GM12875 (cell line): ENCODE measurements at regions not wholly inside any gene's neighbourhood (a gene's known extent, or its start where the extent isn't known, plus 50 kb on each side); places are given as distances from the start of the nearest gene placed in this dataset.

ENCODE experiments used
- H3K4me3 ChIP-seq: one replicate; pipeline ENCODE4 v1.5.1; 2011; ENCODE audit warnings: low read depth, low read length, control low read depth
- TF ChIP-seq, protein P1 (sequence below): IDR thresholded peaks from 2 replicates; pipeline ENCODE4 v1.5.1; 2011; ENCODE audit warnings: low read depth, mild to moderate bottlenecking, control low read depth, inconsistent platforms, low read length, moderate library complexity, borderline replicate concordance; ENCODE audit not compliant: insufficient read depth

DNA sequence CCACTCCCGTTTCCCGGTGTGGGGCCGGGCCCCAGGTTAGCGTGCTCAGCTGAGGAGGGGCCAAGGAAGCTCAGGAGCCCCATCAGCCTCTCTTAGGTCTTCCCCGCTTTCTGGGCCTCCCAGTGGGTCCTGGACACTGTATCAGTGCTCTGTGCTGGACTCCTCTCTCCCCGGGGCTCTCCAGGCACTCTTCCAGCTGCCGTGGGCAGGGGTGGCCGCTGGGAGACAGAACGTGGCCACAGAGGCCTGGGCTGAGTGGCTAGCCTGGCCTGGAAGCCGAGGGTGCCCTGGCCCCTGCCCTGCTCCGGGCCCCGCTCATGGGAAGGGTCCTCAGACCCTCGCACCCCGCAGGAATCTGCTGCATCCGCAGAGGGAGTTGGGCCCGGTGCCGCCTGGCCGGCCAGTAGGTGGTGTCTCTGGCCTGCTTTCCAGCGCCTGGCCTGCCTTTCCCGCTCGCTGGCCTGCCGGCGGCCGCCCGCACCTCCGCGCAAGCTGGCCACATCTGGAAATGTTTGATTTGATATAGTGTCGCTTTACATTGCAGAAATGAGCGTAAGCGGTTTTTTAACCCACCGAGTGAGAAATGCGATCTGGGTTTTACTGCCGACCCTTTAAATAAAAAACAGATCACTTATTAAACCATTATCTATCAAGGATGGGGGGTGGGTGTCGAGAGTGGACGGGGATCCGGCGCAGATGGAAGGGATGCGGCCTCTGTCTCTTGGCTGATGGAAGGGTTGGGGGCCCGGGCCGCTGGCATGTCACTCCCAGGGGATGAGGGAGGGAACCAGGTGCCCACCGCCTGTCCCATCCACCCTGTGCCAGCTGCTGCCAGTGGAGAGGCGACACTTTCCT, 74.4 kb upstream of the TTC34 start:
- TF ChIP-seq, protein P1, sequence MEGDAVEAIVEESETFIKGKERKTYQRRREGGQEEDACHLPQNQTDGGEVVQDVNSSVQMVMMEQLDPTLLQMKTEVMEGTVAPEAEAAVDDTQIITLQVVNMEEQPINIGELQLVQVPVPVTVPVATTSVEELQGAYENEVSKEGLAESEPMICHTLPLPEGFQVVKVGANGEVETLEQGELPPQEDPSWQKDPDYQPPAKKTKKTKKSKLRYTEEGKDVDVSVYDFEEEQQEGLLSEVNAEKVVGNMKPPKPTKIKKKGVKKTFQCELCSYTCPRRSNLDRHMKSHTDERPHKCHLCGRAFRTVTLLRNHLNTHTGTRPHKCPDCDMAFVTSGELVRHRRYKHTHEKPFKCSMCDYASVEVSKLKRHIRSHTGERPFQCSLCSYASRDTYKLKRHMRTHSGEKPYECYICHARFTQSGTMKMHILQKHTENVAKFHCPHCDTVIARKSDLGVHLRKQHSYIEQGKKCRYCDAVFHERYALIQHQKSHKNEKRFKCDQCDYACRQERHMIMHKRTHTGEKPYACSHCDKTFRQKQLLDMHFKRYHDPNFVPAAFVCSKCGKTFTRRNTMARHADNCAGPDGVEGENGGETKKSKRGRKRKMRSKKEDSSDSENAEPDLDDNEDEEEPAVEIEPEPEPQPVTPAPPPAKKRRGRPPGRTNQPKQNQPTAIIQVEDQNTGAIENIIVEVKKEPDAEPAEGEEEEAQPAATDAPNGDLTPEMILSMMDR = no peak
- no peak overlapping the region for H3K4me3 ChIP-seq

DNA sequence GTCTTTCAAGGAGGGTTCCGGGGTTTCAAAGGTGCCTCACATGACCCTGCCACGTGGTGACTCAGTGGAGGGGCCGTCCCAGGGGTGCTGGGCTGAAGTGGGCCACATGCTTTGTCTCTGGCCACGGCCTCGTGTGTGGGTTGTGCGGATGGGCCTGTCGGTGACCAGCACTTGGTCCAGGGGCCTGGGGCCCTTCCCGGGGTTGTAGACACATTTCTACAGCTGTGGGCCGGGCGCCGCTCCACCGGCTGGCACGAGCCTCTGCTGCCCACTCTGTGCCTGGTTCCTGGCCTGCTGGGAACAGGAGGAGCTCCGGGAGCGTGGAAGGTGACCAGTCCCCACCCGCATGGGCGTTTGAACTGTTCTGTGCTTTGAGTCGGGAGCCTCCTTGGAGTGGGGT, 75.4 kb upstream of the TTC34 start:
- TF ChIP-seq, protein P1 = no peak
- no peak overlapping the region for H3K4me3 ChIP-seq

DNA sequence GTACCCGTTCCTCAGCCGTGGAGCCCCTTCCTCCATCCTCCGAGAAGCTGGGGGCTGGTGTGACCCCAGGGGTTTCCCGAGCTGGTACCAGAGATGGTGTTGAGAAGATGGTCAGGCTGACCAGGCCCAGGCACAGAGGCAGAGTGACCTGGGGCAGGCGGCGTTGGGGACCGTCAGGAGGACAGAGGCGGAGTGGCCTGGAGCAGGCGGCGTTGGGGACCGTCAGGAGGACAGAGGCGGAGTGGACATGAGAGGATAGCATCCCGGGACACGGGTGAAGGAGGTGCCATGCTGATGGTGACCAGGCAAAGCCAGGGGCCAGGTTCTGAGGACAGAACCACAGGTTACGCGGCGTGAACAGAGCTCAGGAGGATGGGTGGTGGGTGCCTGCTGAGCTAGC, 75.9 kb upstream of the TTC34 start:
- no peak overlapping the region for H3K4me3 ChIP-seq
- TF ChIP-seq, protein P1 = no peak

DNA sequence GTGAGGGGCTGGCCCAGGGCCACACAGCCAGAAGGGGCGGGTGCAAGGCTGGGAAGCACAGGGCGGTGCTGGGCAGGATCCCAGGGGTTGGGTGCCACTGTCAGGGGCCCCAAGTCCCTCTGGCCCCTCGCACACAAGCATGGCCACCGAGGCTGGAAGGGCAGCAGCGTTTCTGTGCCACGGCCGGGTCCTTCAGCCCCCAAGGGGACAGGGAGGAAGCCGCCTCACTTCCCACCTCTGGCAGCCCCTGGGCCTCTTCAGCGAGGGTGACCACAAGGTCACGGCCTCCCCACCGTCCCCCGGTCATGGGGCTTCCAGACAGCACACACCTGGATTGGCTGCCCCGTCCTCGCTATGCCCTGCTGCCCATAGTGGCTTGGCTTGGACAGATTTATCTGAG, 77.1 kb upstream of the TTC34 start:
- TF ChIP-seq, protein P1 = no peak
- no peak overlapping the region for H3K4me3 ChIP-seq

DNA sequence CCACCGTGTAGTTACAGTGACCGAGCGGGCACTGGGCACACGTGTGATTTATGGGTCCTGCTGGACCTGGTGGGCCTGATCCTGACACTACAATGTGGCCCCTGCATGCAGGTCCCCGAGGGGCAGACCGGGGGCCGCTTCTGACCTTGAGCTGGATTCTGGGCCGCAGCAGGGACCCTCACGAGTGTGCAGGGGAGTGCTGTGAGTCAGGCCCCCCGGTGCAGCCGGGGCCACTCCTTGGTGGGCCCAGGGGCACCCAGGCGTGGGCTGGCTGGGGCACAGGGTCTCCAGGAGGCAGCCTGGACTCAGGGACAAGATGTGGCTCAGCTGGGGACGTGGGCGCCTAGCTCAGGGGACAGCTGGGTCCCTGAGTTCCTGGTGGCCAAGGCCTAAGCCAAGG, 77.5 kb upstream of the TTC34 start:
- TF ChIP-seq, protein P1 = no peak
- no peak overlapping the region for H3K4me3 ChIP-seq

DNA sequence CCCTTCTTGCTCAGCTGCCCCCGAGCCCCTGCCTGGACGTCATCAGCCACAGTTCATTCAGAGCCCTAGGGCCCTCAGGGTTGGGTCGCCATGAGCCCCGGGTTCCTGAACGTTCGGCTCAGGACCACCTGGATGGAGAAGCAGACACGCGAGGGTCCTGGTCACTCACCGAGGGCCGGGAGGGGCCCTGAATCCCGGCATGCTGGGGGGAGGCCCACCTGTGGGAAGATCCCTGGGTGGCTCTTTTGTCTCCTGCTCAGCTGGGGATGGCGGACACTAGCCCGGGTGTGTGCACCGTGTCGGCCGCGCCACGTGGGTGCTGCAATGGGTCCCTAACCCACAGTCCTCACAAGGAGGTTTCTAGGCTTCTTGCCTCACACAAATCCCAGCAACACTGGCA, 78.1 kb upstream of the TTC34 start:
- TF ChIP-seq, protein P1 = no peak
- H3K4me3 ChIP-seq = no peak overlapping the region

DNA sequence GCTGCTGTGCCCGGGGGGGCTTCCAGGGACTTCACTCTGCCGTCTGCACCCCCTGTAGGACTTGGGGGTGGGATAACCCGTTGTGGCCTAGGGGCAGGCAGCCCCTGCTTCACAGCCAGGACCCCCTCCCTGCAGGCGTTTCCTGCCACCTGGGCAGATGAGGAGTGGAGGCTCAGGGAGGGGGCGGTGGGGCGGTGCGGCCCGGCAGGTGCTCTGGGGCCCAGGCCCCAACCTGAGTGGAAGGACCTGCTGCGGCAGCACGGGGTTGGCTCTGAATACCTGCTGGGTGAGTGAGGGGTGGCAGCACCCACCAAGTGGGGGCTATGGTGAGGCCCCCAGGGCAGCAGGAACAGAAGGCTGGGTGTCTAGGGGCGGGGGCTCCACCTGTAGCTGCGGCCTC, 78.6 kb upstream of the TTC34 start:
- no peak overlapping the region for H3K4me3 ChIP-seq
- TF ChIP-seq, protein P1 = no peak
